PC-9 (cell line): ENCODE measurements at regions not wholly inside any gene's neighbourhood (a gene's known extent, or its start where the extent isn't known, plus 50 kb on each side); places are given as distances from the start of the nearest gene placed in this dataset.

Source experiments
- BruUV-seq: library from RNA; stranded (reverse); fragments of 400-500 nt; replicated peaks from 2 replicates; lab custom pipeline; 2021; lab: Mats Ljungman, UMichigan
- CTCF ChIA-PET: fragments of 300-600 bp; sonication (Branson Sonifier 250); formaldehyde crosslinking; loops from one replicate; lab custom pipeline; 2022; ENCODE audit warnings: antibody characterized with exemption; lab: Charles Lee
- POLR2A ChIA-PET: fragments of 300-600 bp; sonication (Branson Sonifier 250); formaldehyde crosslinking; loops from one replicate; lab custom pipeline; 2022; ENCODE audit warnings: antibody characterized with exemption; ENCODE audit not compliant: unreplicated experiment; lab: Charles Lee
- DNase-seq, 2 experiments: peaks; one replicate each; pipeline versions ENCODE4 v3.0.0 to v3.0.0-alpha.2; 2015 to 2022; ENCODE audit warnings: mixed read lengths in 1 of 2
- H2AFZ ChIP-seq: fragments of 200-600 bp; sonication (generic); 2 replicates; pipeline ENCODE4 v1.8.1; 2017; ENCODE audit warnings: antibody characterized with exemption
- H3F3A ChIP-seq: fragments of 200-600 bp; sonication (generic); 2 replicates; pipeline ENCODE4 v1.8.1; 2017; ENCODE audit warnings: antibody characterized with exemption, mild to moderate bottlenecking, low read depth; ENCODE audit not compliant: insufficient read depth
- H3K27ac ChIP-seq: fragments of 200-600 bp; sonication (generic); 2 replicates; pipeline ENCODE4 v1.6.1; 2016; ENCODE audit warnings: mixed run types
- H3K27me3 ChIP-seq: fragments of 200-600 bp; sonication (generic); 2 replicates; pipeline ENCODE4 v1.6.1; 2016; ENCODE audit warnings: low read depth, mixed run types; ENCODE audit not compliant: insufficient read depth
- H3K36me3 ChIP-seq: fragments of 200-600 bp; sonication (generic); 2 replicates; pipeline ENCODE4 v1.6.1; 2016; ENCODE audit warnings: low read depth, mixed run types
- H3K4me1 ChIP-seq: fragments of 200-600 bp; sonication (generic); replicated peaks from 2 replicates; pipeline ENCODE4 v1.6.1; 2016; ENCODE audit warnings: mixed run types; ENCODE audit not compliant: insufficient read depth
- H3K4me2 ChIP-seq: fragments of 200-600 bp; sonication (generic); 2 replicates; pipeline ENCODE4 v1.6.1; 2017; ENCODE audit warnings: mixed run types
- H3K4me3 ChIP-seq: fragments of 200-600 bp; sonication (generic); 2 replicates; pipeline ENCODE4 v1.6.1; 2016; ENCODE audit warnings: mixed run types
- H3K79me2 ChIP-seq: fragments of 200-600 bp; sonication (generic); 2 replicates; pipeline ENCODE4 v1.6.1; 2017; ENCODE audit warnings: low read depth, mixed run types
- H3K9me2 ChIP-seq: fragments of 200-600 bp; sonication (generic); 2 replicates; pipeline ENCODE4 v1.8.1; 2017; ENCODE audit warnings: mild to moderate bottlenecking; ENCODE audit not compliant: insufficient read depth
- H3K9me3 ChIP-seq: fragments of 200-600 bp; sonication (generic); 2 replicates; pipeline ENCODE4 v1.8.1; 2016; ENCODE audit warnings: low read depth; ENCODE audit not compliant: insufficient read depth
- H4K20me1 ChIP-seq: fragments of 200-600 bp; sonication (generic); 2 replicates; pipeline ENCODE4 v1.8.1; 2017; ENCODE audit not compliant: insufficient read depth
- CTCF ChIP-seq: fragments of 200-600 bp; sonication (generic); conservative IDR thresholded peaks from 2 replicates; pipeline ENCODE4 v1.6.1; 2017; ENCODE audit warnings: mixed run types, antibody characterized with exemption, mild to moderate bottlenecking, moderate library complexity
- EZH2 ChIP-seq: fragments of 200-600 bp; sonication (generic); IDR thresholded peaks from 2 replicates; pipeline ENCODE4 v1.8.0; 2017; ENCODE audit warnings: antibody characterized with exemption, low read depth
- intact Hi-C: fragments of 100-400 bp; cut with micrococcal nuclease; formaldehyde crosslinking; loops from one replicate; pipeline ENCODE4 v1.10.0; 2022; ENCODE audit not compliant: unreplicated experiment

- no peaks in the 10 kb centered on the region for H3K79me2 ChIP-seq
- H3K4me1 ChIP-seq: no peaks in the 10 kb centered on the region
- no peaks in the 10 kb centered on the region for H3K9me2 ChIP-seq
- no peaks in the 10 kb centered on the region for H3F3A ChIP-seq
- ChIA-PET POLR2A (no interaction called here), CTCF (no interaction called here)
- H3K9me3 ChIP-seq: no peaks in the 10 kb centered on the region
- no peaks in the 10 kb centered on the region for H4K20me1 ChIP-seq
- no peak for TF ChIP-seq EZH2
- no peak for TF ChIP-seq CTCF
- H3K36me3 ChIP-seq: no peaks in the 10 kb centered on the region
- no peak overlapping the region for H3K4me2 ChIP-seq
- H3K4me3 ChIP-seq: no peak overlapping the region
- intact Hi-C loops: no loop called here
- BruUV-seq: no TSS peak
- no peaks in the 10 kb centered on the region for H3K27me3 ChIP-seq
- no peak for DNase-seq
- H3K27ac ChIP-seq: no peak overlapping the region
- H2AFZ ChIP-seq: no peak overlapping the region
These were observed 168.0 kb downstream of the NXNL2 start for GRCh38 chr9:88702985-88703384.

DNA sequence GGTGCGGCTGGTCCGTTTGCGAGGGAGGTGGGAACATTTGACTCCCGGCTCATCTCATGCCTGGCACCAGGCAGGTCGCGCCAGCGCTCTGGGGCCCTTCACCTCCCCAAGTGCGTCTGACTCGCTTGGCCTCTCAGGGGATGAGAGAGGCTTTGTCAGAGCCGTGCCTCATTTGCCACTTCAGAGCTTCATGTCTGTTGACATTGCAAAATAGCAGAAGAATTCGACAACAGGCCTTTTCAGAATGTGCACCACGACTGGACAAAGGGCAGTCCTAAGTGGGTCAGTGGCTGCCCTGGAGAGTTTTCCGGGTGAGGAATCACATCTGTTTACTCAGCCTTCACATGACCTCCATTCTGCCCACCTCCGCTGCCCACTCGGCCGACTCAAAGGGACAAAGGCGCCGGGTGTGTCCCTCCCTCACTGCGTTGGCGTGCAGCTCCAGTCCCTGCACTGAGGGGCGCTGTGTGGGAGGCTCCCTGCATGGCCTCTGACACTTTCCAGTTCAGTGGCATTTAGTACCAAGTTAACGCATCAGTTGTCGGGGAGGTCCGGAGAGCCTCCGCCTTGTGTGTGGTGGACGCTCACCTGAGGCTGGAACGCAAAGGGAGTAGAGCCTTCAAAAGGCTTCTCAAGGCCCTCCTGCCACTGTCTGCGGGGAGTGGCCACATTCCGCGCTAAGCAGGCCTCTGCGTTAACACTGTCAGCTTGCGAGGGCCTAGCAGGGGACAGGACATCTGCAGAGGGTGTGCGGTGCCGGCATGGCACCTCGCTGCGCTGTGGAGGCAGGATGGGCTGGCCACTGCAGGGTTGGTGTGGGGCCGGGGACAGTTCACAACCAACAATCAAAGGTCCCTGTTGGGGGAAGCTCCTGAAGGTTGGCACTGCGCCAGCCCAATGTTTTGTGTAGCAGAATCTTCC is 171.5 kb downstream of the NXNL2 start:
- TF ChIP-seq EZH2 (no peak), CTCF (no peak)
- no peak overlapping the region for H2AFZ ChIP-seq
- H3K79me2 ChIP-seq: no peaks in the 10 kb centered on the region
- H3F3A ChIP-seq: no peaks in the 10 kb centered on the region
- no peaks in the 10 kb centered on the region for H3K27me3 ChIP-seq
- intact Hi-C loops: no loop called here
- no peak overlapping the region for H3K4me2 ChIP-seq
- H3K9me2 ChIP-seq: no peaks in the 10 kb centered on the region
- POLR2A ChIA-PET: no interaction called here
- H3K27ac ChIP-seq: no peak overlapping the region
- H3K36me3 ChIP-seq: no peaks in the 10 kb centered on the region
- BruUV-seq: no TSS peak
- DNase-seq: no peak
- H4K20me1 ChIP-seq: no peaks in the 10 kb centered on the region
- H3K9me3 ChIP-seq: no peaks in the 10 kb centered on the region; the same call in 1 of the 2 replicates
- no peak overlapping the region for H3K4me3 ChIP-seq
- H3K4me1 ChIP-seq: no peaks in the 10 kb centered on the region
- CTCF ChIA-PET: no interaction called here

DNA sequence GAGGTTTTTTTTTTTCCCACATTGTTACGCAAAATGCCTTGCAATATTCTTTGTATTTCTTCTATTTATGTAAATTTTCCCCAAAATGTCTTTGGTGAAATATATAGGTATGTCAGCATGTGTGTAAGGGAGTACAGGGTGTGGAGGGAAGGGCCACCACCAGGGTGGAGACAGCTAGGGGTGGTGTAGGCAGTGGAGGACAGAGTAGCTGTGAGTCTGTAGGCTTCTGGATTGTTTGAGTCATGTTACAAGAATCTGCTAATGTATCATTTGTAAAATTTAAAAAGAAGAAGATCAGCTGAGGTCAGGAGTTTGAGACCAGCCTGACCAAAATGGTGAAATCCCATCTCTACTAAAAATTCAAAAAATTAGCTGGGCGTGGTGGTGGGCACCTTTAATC is 175.5 kb downstream of the NXNL2 start:
- no peak for DNase-seq
- Histone ChIP-seq H3F3A (no peaks in the 10 kb centered on the region), H3K9me3 (peaks cover 4% of the 10 kb centered on the region; the same call in 1 of the 2 replicates), H3K4me2 (no peak overlapping the region), H3K27me3 (no peaks in the 10 kb centered on the region), H3K27ac (no peak overlapping the region), H3K79me2 (no peaks in the 10 kb centered on the region), H4K20me1 (no peaks in the 10 kb centered on the region), H3K4me3 (no peak overlapping the region), H3K4me1 (no peaks in the 10 kb centered on the region), H3K36me3 (no peaks in the 10 kb centered on the region), H3K9me2 (no peaks in the 10 kb centered on the region), H2AFZ (no peak overlapping the region)
- CTCF ChIA-PET: no interaction called here
- intact Hi-C loops: loop anchor here (10.0 kb wide), 1 partner anchor 106 kb away; no protein-coding TSS in a partner anchor
- no TSS peak for BruUV-seq
- no peak for TF ChIP-seq CTCF
- TF ChIP-seq EZH2: no peak
- POLR2A ChIA-PET: no interaction called here
